Astrocyte (in vitro differentiated cells and primary cell): ENCODE measurements at regions not wholly inside any gene's neighbourhood (a gene's known extent, or its start where the extent isn't known, plus 50 kb on each side); places are given as distances from the start of the nearest gene placed in this dataset.

Experiments used
- DNase-seq: peaks from one replicate; pipeline ENCODE4 v3.0.0-alpha.2; 2010; ENCODE audit warnings: low read depth
- FAIRE-seq: peaks from 2 replicates; lab custom pipeline; 2011; peaks lifted over from hg19 to GRCh38; lab: Jason Lieb, UNC
- H2AFZ ChIP-seq: 2 replicates; pipeline ENCODE4 v1.6.0; 2012; ENCODE audit warnings: low read depth, low read length, inconsistent platforms
- H3K27ac ChIP-seq: 2 replicates; pipeline ENCODE4 v1.5.1; 2011; ENCODE audit warnings: low read depth, low read length, inconsistent platforms
- H3K27me3 ChIP-seq: 2 replicates; pipeline ENCODE4 v1.6.0; 2011; ENCODE audit warnings: low read length, inconsistent platforms; ENCODE audit not compliant: insufficient read depth
- H3K36me3 ChIP-seq: 2 replicates; pipeline ENCODE4 v1.5.1; 2011; ENCODE audit warnings: low read length, inconsistent platforms; ENCODE audit not compliant: insufficient read depth
- H3K4me1 ChIP-seq: 2 replicates; pipeline ENCODE4 v1.5.1; 2011; ENCODE audit warnings: low read length, inconsistent platforms; ENCODE audit not compliant: insufficient read depth
- H3K4me2 ChIP-seq: 2 replicates; pipeline ENCODE4 v1.6.0; 2012; ENCODE audit warnings: low read length, inconsistent platforms
- H3K4me3 ChIP-seq: 2 replicates; pipeline ENCODE4 v1.5.1; 2011; ENCODE audit warnings: low read depth, mild to moderate bottlenecking, low read length, inconsistent platforms; ENCODE audit not compliant: insufficient read depth
- H3K79me2 ChIP-seq: 2 replicates; pipeline ENCODE4 v1.6.0; 2012; ENCODE audit warnings: mild to moderate bottlenecking, low read length, inconsistent platforms; ENCODE audit not compliant: insufficient read depth
- H3K9ac ChIP-seq: 2 replicates; pipeline ENCODE4 v1.6.0; 2012; ENCODE audit warnings: mild to moderate bottlenecking, low read length, inconsistent platforms
- H3K9me3 ChIP-seq: 2 replicates; pipeline ENCODE4 v1.5.1; 2012; ENCODE audit warnings: low read depth, mild to moderate bottlenecking, low read length, inconsistent platforms; ENCODE audit not compliant: insufficient read depth
- H4K20me1 ChIP-seq: 2 replicates; pipeline ENCODE4 v1.6.0; 2012; ENCODE audit warnings: low read length, inconsistent platforms; ENCODE audit not compliant: insufficient read depth
- H3K27ac Mint-ChIP-seq: one replicate; pipeline ENCODE4 v1.8.0; 2021; ENCODE audit warnings: mild to moderate bottlenecking, mixed read lengths; ENCODE audit not compliant: unreplicated experiment
- H3K27me3 Mint-ChIP-seq: one replicate; pipeline ENCODE4 v1.8.0; 2021; ENCODE audit warnings: low read depth, mixed read lengths; ENCODE audit not compliant: unreplicated experiment
- H3K36me3 Mint-ChIP-seq: one replicate; pipeline ENCODE4 v1.8.0; 2021; ENCODE audit warnings: low read depth, mixed read lengths; ENCODE audit not compliant: unreplicated experiment
- H3K4me1 Mint-ChIP-seq: one replicate; pipeline ENCODE4 v1.8.0; 2021; ENCODE audit warnings: low read depth, mixed read lengths; ENCODE audit not compliant: unreplicated experiment
- H3K4me3 Mint-ChIP-seq: one replicate; pipeline ENCODE4 v1.8.0; 2021; ENCODE audit warnings: mild to moderate bottlenecking, moderate library complexity, mixed read lengths; ENCODE audit not compliant: unreplicated experiment
- H3K9me3 Mint-ChIP-seq: one replicate; pipeline ENCODE4 v1.8.0; 2021; ENCODE audit warnings: mild to moderate bottlenecking, mixed read lengths; ENCODE audit not compliant: unreplicated experiment
- CTCF ChIP-seq: IDR thresholded peaks from 2 replicates; pipeline ENCODE4 v1.5.1; 2011; ENCODE audit warnings: low read depth, mild to moderate bottlenecking, inconsistent platforms, low read length, moderate library complexity; ENCODE audit not compliant: insufficient read depth
- EZH2 ChIP-seq: IDR thresholded peaks from 2 replicates; pipeline ENCODE4 v1.6.1; 2012; ENCODE audit warnings: mild to moderate bottlenecking, low read length, inconsistent platforms; ENCODE audit not compliant: insufficient read depth

GRCh38 chr7:13290975-13291374 lies 603.5 kb downstream of the ARL4A start:
- Histone ChIP-seq H3K27me3 (no peaks in the 10 kb centered on the region), H3K27ac (no peak overlapping the region), H3K36me3 (no peaks in the 10 kb centered on the region), H3K4me3 (no peak overlapping the region), H3K4me2 (no peak overlapping the region), H3K9me3 (no peaks in the 10 kb centered on the region), H3K79me2 (no peaks in the 10 kb centered on the region), H2AFZ (no peak overlapping the region), H3K4me1 (no peaks in the 10 kb centered on the region), H4K20me1 (no peaks in the 10 kb centered on the region), H3K9ac (no peak overlapping the region)
- FAIRE-seq (no peak), DNase-seq (peak; percentile 24)
- Mint-ChIP-seq H3K4me3 (no peak overlapping the region), H3K4me1 (peaks cover 2% of the 10 kb centered on the region), H3K36me3 (no peaks in the 10 kb centered on the region), H3K27ac (no peak overlapping the region), H3K27me3 (no peaks in the 10 kb centered on the region), H3K9me3 (no peaks in the 10 kb centered on the region)
- no peak for TF ChIP-seq EZH2
- no peak for TF ChIP-seq CTCF

GRCh38 chr7:13293264-13294002 lies 606.0 kb downstream of the ARL4A start:
- TF ChIP-seq CTCF (no peak), EZH2 (no peak)
- Mint-ChIP-seq H3K27ac (no peak overlapping the region), H3K4me1 (no peaks in the 10 kb centered on the region), H3K27me3 (no peaks in the 10 kb centered on the region), H3K9me3 (no peaks in the 10 kb centered on the region), H3K4me3 (no peak overlapping the region), H3K36me3 (no peaks in the 10 kb centered on the region)
- no peak overlapping the region for H3K27ac ChIP-seq
- H3K4me1 ChIP-seq, result no peaks in the 10 kb centered on the region
- H3K36me3 ChIP-seq, result no peaks in the 10 kb centered on the region
- no peak overlapping the region for H2AFZ ChIP-seq
- no peaks in the 10 kb centered on the region for H3K9me3 ChIP-seq
- no peaks in the 10 kb centered on the region for H4K20me1 ChIP-seq
- H3K4me3 ChIP-seq, result no peak overlapping the region
- no peaks in the 10 kb centered on the region for H3K79me2 ChIP-seq
- H3K9ac ChIP-seq, result no peak overlapping the region
- peak overlapping the region; percentile 0 for H3K4me2 ChIP-seq
- FAIRE-seq (no peak), DNase-seq (peak; percentile 49)
- no peaks in the 10 kb centered on the region for H3K27me3 ChIP-seq

- Histone ChIP-seq H3K36me3 (no peaks in the 10 kb centered on the region), H3K4me2 (no peak overlapping the region), H3K27ac (no peak overlapping the region), H3K9ac (no peak overlapping the region), H3K9me3 (no peaks in the 10 kb centered on the region), H2AFZ (no peak overlapping the region), H3K4me3 (no peak overlapping the region), H4K20me1 (no peaks in the 10 kb centered on the region), H3K79me2 (no peaks in the 10 kb centered on the region), H3K27me3 (no peaks in the 10 kb centered on the region), H3K4me1 (no peaks in the 10 kb centered on the region)
- no peaks in the 10 kb centered on the region for H3K4me1 Mint-ChIP-seq
- no peak overlapping the region for H3K4me3 Mint-ChIP-seq
- DNase-seq, result no peak
- no peak for FAIRE-seq
- H3K27ac Mint-ChIP-seq, result no peak overlapping the region
- TF ChIP-seq EZH2, result no peak
- no peak for TF ChIP-seq CTCF
- no peaks in the 10 kb centered on the region for H3K36me3 Mint-ChIP-seq
- H3K9me3 Mint-ChIP-seq, result peaks cover 3% of the 10 kb centered on the region
- H3K27me3 Mint-ChIP-seq, result no peaks in the 10 kb centered on the region
Observed at GRCh38 chr7:13307040-13307439, 619.6 kb downstream of the ARL4A start.
